Peyer's patch (tissue), 4 donors: ENCODE measurements at regions not wholly inside any gene's neighbourhood (a gene's known extent, or its start where the extent isn't known, plus 50 kb on each side); places are given as distances from the start of the nearest gene placed in this dataset.
"Not testable (repeated sequence)": the region's sequence is repeated elsewhere in the genome, so short reads cannot be mapped to it uniquely, and the experiment has no call there.

ENCODE experiments used
- POLR2A ChIP-seq, 2 donors: fragments of 450-650 bp; IDR thresholded peaks; one replicate each; pipeline ENCODE4 v1.5.1; 2017; ENCODE audit warnings: antibody characterized with exemption in 2 of 2, mild to moderate bottlenecking in 2 of 2, moderate library complexity in 2 of 2
- TF ChIP-seq, protein P1 (sequence below), 6 experiments: fragments of 450-650 bp in 4 of 6; fragments of 200-600 bp in 2 of 6; sonication (generic) in 1 of 6; IDR thresholded peaks; one replicate each; pipeline ENCODE4 v1.5.1; 2017 to 2019; ENCODE audit warnings: antibody characterized with exemption in 6 of 6, mild to moderate bottlenecking in 3 of 6, moderate library complexity in 1 of 6

DNA sequence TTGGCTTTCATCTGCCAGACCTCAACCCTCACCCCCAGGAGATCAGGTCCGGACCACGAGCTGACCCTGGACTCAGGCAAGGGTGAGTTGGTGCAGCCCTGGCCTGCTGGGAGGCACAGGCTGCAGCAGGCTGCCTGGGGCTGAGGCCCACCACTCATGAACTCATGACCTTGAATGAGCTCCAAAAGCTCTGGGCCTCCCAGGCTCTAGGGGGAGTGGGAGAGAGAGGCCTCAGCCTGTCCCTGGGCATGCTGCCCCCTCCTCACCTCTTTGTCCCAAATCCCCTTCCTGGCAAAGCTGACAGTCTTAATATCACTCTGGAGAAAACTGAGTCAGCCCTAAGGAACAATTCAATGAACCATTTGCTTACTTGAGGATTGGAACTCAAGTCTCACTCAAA is 89.8 kb downstream of the NSUN5 start:
- not testable (repeated sequence) for TF ChIP-seq POLR2A (IDR thresholded peaks at IDR 0.05)
- TF ChIP-seq, protein P1, sequence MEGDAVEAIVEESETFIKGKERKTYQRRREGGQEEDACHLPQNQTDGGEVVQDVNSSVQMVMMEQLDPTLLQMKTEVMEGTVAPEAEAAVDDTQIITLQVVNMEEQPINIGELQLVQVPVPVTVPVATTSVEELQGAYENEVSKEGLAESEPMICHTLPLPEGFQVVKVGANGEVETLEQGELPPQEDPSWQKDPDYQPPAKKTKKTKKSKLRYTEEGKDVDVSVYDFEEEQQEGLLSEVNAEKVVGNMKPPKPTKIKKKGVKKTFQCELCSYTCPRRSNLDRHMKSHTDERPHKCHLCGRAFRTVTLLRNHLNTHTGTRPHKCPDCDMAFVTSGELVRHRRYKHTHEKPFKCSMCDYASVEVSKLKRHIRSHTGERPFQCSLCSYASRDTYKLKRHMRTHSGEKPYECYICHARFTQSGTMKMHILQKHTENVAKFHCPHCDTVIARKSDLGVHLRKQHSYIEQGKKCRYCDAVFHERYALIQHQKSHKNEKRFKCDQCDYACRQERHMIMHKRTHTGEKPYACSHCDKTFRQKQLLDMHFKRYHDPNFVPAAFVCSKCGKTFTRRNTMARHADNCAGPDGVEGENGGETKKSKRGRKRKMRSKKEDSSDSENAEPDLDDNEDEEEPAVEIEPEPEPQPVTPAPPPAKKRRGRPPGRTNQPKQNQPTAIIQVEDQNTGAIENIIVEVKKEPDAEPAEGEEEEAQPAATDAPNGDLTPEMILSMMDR (IDR thresholded peaks at IDR 0.05): not testable (repeated sequence)
